C1 segment of cervical spinal cord (tissue), 14 donors: ENCODE measurements at regions not wholly inside any gene's neighbourhood (a gene's known extent, or its start where the extent isn't known, plus 50 kb on each side); places are given as distances from the start of the nearest gene placed in this dataset.
"Not testable (repeated sequence)": the region's sequence is repeated elsewhere in the genome, so short reads cannot be mapped to it uniquely, and the experiment has no call there.

ENCODE experiments used
- DNase-seq, 14 donors: peaks; one replicate each; lab custom pipeline; 2025; lab: John Stamatoyannopoulos, UW

GRCh38 chr7:112592565-112593263 is 111.9 kb downstream of the LSMEM1 start:
- not testable (repeated sequence) for DNase-seq

- DNase-seq, result no peak
Measured at GRCh38 chr7:112594397-112594796, 113.6 kb downstream of the LSMEM1 start.

GRCh38 chr7:112596260-112596659 is 115.5 kb downstream of the LSMEM1 start:
- DNase-seq, result no peak

DNA sequence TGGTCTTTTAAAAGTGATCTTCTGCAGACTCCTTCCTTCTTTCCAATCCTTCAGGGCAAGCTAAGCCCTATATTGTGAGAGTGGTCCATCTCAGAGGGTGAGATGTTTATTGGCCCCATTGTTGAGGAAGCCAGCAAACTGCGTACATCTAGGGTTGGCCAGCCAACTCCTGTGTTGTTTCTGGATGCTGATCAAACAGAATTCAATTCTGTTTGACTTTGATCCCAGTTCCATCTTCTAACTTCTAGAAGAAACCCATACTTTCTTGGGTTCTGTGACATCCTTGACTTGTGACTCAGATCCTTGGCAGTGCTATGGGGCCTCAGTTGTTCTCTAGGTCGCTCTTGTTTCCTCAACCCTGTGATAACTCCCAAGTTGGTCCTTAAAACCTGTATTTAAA is 116.2 kb downstream of the LSMEM1 start:
- DNase-seq, result no peak

- no peak for DNase-seq
Measured at GRCh38 chr7:112603673-112604072, 122.9 kb downstream of the LSMEM1 start.

DNA sequence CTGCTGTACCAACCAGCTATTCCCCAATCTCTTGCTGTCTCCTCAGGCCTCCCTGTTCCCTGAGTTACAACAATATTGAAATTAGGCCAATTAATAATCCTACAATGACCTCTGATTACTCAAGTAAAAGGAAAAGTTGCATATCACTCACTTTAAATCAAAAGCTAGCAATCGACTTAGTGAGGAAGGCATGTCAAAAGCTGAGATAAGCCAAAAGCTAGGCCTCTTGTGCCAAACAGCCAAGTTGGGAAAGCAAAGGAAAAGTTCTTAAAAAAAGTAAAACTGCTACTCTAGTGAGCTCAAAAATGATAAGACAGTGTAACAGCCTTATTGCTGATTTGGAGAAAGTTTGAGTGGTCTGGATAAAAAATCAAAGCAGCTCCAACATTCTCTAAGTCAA is 129.8 kb downstream of the LSMEM1 start:
- DNase-seq, result no peak

GRCh38 chr7:112615701-112616100 is 134.9 kb downstream of the LSMEM1 start:
- DNase-seq, result no peak

DNA sequence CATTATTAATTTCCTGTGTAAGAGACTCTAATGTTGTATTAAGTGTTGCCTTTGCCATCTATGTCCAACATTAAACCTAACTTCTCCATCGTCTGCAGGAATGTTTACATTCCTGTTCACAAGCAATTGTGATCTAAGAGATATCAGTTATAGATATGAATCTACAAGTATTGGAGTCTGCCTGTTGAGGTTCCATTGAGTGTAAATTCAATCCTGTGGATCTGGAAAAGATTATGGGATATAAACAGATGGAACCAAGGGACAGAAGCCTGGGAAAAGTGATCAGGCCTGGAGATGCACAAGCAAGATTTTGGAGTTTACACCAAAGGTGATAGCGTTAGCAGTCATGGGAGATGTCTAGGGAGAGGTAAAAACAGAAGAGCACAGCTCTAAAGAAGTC is 135.5 kb downstream of the LSMEM1 start:
- DNase-seq, result no peak

GRCh38 chr7:112619343-112619742 is 138.6 kb downstream of the LSMEM1 start:
- DNase-seq, result no peak

- DNase-seq, result no peak
Measured at GRCh38 chr7:112622159-112622715, 141.4 kb downstream of the LSMEM1 start.

DNA sequence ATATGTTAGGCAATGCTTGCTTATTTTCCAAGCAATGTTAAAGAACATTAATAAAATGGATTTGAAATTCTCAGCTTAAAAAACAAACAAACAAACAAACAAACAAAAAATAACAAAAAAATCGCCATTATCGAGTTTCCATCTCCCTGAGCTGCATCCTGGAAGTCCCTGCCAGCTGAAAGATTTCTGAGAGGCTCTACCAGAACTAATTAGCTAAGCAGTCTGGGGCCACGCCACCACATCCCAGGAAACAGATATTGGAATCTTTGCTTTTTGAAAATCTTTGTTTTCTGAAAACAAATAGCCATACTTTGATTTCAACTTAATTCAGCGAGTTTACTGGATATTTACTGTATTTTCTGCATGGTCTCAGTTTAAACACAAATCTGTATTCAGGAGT is 143.6 kb downstream of the LSMEM1 start:
- DNase-seq, result no peak

DNA sequence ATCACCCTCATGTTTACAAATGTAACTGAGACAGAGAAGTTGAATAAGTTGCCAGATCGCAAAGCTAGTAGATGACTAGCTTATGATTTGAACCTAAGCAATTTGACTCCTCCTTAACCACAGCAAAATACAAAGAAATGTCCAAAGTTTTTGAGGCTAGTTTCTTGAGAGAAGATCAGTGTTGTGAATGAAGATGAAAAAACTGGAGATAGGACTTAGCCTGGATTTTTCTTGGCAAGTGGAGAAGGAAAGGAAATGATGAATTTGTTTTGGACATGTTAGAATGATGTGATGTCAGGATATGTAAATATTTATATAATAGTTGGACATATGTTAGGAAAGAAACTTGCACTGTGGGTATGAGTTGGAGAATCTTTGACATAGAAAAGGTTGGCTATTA is 149.8 kb downstream of the LSMEM1 start:
- no peak for DNase-seq

DNA sequence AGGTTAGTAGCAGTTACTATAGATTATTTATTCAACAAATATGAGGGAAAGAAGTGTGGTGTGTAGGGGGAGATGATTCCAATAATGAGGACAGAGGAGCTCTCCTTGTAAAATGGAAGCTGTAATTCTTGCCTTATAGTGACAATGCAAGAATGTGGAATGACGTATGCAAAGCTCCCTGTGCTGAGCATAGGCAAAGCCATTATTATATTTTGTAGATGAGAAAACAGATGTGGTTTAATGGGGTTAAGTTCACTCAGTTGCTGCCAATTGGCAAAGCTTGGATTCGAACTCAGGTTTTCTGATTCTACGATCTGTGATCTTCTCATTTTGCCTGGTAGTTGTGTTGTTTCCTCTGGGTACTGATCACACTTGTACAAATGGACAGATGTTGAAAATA is 153.3 kb downstream of the LSMEM1 start:
- DNase-seq, result no peak

DNA sequence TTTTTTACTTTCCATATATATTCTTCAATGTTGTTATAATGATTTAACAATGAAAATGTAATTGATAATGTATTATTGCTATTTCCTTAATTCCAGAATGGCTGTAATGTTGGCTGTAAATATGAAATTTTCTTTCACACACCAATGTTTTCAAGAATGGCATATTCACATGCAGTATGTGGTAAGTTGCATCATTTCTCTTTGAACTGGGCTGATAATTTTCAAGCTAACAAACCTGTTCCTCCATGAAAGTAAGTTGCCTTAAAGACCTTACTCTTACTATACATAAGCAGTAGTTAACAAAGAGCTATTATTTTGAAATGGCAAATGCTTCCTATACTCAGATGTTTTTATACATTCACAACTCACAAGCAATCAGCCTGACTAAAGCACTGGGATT is 154.5 kb downstream of the TMEM168 start:
- DNase-seq, result no peak

- DNase-seq, result no peak
Measured at GRCh38 chr7:112638675-112639400, 151.4 kb downstream of the TMEM168 start.

DNA sequence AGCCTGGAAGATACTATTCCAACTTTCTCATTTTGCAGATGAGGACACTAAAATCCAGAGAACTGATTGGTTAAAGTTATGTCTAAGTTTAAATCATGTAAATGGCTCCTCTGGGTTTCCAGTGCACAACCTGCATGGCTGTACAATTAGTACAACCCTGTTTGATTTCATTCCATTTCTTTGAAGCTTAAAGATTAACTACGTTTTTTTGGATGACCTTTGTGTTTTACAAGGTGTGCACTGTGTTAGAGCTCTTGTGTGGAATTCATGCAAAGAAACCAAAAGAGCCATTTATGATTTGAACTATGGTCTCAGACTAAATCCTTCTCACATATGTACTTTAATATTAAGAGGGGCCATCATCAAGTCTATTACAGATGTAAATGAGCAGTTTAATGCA is 149.5 kb downstream of the TMEM168 start:
- DNase-seq, result no peak

DNA sequence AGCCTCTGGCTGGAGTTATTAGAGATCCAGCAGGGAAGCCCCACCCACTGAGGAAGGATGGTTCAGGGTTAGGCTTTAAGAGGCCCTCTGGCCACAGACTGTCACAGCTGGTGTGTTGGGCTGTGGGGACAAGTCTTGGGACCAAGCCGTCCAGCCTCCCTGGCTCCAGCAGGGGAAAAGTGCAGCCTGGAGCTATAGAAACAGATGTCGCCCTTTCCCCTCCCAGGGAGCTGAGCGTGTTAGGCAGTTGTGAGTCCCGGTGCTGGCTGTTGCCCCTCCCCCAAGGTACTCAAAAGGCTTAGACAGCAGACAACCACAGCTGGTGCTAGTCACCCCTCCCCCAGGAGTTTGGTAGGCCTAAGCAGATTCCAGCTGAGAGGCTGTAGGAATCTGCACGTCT is 143.4 kb downstream of the TMEM168 start:
- DNase-seq, result no peak

DNA sequence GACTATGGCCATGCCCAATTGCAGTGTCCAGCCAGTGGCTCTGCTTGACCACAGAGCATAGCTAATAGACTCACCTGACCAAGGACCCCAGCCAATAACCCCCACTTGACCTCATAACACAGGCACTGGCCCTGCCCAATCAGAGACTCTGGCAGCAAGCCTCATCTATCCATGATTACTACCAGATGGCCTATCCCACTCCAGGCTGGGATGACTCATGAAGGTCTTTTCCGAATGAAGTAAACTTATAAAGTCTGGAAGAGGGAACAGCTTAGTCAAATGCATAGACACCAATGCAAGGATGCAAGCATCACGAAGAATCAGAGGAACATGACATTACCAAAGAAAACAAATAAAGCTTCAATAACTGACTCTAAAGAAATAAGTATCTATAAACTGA is 141.4 kb downstream of the TMEM168 start:
- no peak for DNase-seq

- DNase-seq, result no peak
Measured at GRCh38 chr7:112649560-112649959, 140.6 kb downstream of the TMEM168 start.

- no peak for DNase-seq
Measured at GRCh38 chr7:112654322-112655216, 135.6 kb downstream of the TMEM168 start.

GRCh38 chr7:112665709-112666108 is 124.5 kb downstream of the TMEM168 start:
- DNase-seq, result no peak

GRCh38 chr7:112668561-112668960 is 121.6 kb downstream of the TMEM168 start:
- no peak for DNase-seq
